ENCODE measurements at regions not wholly inside any gene's neighbourhood (a gene's known extent, or its start where the extent isn't known, plus 50 kb on each side); places are given as distances from the start of the nearest gene placed in this dataset.
"Not testable (repeated sequence)": the region's sequence is repeated elsewhere in the genome, so short reads cannot be mapped to it uniquely, and the experiment has no call there.

DNA sequence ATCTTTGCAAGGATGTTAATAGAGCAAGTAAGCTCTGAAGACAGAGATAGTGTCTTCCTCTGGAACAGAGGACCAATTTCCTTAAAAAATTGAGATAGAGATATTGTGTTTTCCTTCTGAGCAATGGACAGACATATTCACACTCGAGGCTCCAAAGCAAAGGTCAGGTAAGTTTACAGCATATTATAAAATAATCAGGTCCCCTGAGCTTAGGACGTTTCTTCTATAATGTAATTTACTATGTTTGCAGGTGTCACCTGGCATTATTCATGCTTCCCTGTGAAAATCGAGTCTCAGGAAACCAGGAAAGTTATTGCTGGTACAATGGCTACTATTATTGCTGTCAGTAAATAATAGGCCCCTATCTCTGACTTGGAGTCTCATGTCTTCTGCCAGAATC lies 1135.8 kb upstream of the ACVR2A start:
- DNase-seq (ENCODE audit: low spot score in 2 of 2, unreplicated experiment in 2 of 2), result no peak
- H3K9me3 Mint-ChIP-seq, result peaks cover 29% of the 10 kb centered on the region
- H3K27me3 Mint-ChIP-seq (ENCODE audit: low read depth), result no peaks in the 10 kb centered on the region
- peaks cover under 1% of the 10 kb centered on the region for H3K36me3 Mint-ChIP-seq
- no peak overlapping the region for H3K4me3 Mint-ChIP-seq
- H3K4me1 Mint-ChIP-seq, result no peaks in the 10 kb centered on the region
- TF ChIP-seq, protein P1, sequence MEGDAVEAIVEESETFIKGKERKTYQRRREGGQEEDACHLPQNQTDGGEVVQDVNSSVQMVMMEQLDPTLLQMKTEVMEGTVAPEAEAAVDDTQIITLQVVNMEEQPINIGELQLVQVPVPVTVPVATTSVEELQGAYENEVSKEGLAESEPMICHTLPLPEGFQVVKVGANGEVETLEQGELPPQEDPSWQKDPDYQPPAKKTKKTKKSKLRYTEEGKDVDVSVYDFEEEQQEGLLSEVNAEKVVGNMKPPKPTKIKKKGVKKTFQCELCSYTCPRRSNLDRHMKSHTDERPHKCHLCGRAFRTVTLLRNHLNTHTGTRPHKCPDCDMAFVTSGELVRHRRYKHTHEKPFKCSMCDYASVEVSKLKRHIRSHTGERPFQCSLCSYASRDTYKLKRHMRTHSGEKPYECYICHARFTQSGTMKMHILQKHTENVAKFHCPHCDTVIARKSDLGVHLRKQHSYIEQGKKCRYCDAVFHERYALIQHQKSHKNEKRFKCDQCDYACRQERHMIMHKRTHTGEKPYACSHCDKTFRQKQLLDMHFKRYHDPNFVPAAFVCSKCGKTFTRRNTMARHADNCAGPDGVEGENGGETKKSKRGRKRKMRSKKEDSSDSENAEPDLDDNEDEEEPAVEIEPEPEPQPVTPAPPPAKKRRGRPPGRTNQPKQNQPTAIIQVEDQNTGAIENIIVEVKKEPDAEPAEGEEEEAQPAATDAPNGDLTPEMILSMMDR (IDR thresholded peaks at IDR 0.05; ENCODE audit: unreplicated experiment), result no peak
- H3K27ac Mint-ChIP-seq, result no peak overlapping the region

- Mint-ChIP-seq H3K9me3 (peaks cover 64% of the 10 kb centered on the region), H3K27me3 (ENCODE audit: low read depth) (no peaks in the 10 kb centered on the region), H3K4me1 (no peaks in the 10 kb centered on the region), H3K4me3 (no peak overlapping the region), H3K27ac (no peak overlapping the region), H3K36me3 (peaks cover 6% of the 10 kb centered on the region)
- TF ChIP-seq, protein P1 (IDR thresholded peaks at IDR 0.05; ENCODE audit: unreplicated experiment), result no peak
- no peak for DNase-seq (ENCODE audit: low spot score in 2 of 2, unreplicated experiment in 2 of 2)
These were observed 1143.6 kb upstream of the ACVR2A start for GRCh38 chr2:146701183-146701582.

DNA sequence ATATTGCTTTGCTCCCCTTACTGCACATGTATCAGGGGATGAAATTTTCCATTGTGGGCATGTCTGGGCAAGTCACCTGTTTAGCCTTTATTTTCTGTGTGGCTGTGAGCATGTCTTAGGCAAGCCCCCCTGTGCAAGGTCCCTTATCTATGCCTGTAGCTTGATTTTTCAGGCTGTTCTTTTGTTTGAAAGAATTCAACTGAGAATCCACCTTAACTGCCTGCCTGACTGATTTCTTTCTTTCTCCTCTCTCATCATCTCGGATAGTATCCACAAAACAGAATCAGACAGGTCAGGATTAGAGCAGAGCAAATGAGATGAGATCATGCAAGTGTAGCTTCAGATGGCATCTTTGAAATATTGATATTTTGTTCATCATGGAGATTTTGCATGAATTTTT lies 1147.5 kb upstream of the ACVR2A start:
- H3K4me3 Mint-ChIP-seq, result no peak overlapping the region
- peaks cover 35% of the 10 kb centered on the region for H3K9me3 Mint-ChIP-seq
- H3K36me3 Mint-ChIP-seq, result peaks cover 1% of the 10 kb centered on the region
- TF ChIP-seq, protein P1 (IDR thresholded peaks at IDR 0.05; ENCODE audit: unreplicated experiment), result no peak
- no peaks in the 10 kb centered on the region for H3K27me3 Mint-ChIP-seq (ENCODE audit: low read depth)
- H3K4me1 Mint-ChIP-seq, result no peaks in the 10 kb centered on the region
- no peak for DNase-seq (ENCODE audit: low spot score in 2 of 2, unreplicated experiment in 2 of 2)
- H3K27ac Mint-ChIP-seq, result no peak overlapping the region

- not testable (repeated sequence) for DNase-seq (ENCODE audit: low spot score in 2 of 2, unreplicated experiment in 2 of 2); H3K4me1 Mint-ChIP-seq; H3K27ac Mint-ChIP-seq; H3K36me3 Mint-ChIP-seq; H3K27me3 Mint-ChIP-seq (ENCODE audit: low read depth); H3K4me3 Mint-ChIP-seq
- H3K9me3 Mint-ChIP-seq, result peaks cover 30% of the 10 kb centered on the region
These were observed 1148.0 kb upstream of the ACVR2A start for GRCh38 chr2:146696787-146697186.

- Mint-ChIP-seq H3K4me3 (no peak overlapping the region), H3K36me3 (no peaks in the 10 kb centered on the region), H3K9me3 (no peaks in the 10 kb centered on the region), H3K27ac (no peak overlapping the region), H3K4me1 (no peaks in the 10 kb centered on the region), H3K27me3 (ENCODE audit: low read depth) (no peaks in the 10 kb centered on the region)
- no peak for DNase-seq (ENCODE audit: low spot score in 2 of 2, unreplicated experiment in 2 of 2)
- TF ChIP-seq, protein P1 (IDR thresholded peaks at IDR 0.05; ENCODE audit: unreplicated experiment), result no peak
These were observed 1162.8 kb upstream of the ACVR2A start for GRCh38 chr2:146681991-146682390.

DNA sequence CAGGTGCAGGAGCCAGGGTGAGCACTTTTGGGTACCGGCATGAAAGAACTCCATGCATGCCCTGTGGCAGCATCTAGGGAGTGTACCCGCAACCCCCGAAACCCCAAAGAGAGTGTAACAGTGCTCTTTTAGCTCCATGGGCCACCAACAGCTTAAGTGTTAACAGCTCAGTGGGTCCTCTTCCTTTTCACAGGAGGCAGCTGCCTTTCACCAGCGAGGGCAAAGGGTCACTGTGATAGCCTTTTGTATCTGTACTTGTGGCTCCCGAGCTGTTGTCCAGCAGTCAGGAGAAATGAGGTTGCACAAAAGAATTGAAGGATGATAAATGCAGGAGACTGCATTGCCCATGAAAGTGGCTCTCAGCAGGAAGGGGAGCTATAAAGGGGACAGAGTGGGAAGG lies 1166.3 kb upstream of the ACVR2A start:
- no peaks in the 10 kb centered on the region for H3K27me3 Mint-ChIP-seq (ENCODE audit: low read depth)
- H3K4me3 Mint-ChIP-seq, result no peak overlapping the region
- no peak for DNase-seq (ENCODE audit: low spot score in 2 of 2, unreplicated experiment in 2 of 2)
- no peaks in the 10 kb centered on the region for H3K4me1 Mint-ChIP-seq
- TF ChIP-seq, protein P1 (IDR thresholded peaks at IDR 0.05; ENCODE audit: unreplicated experiment), result no peak
- H3K27ac Mint-ChIP-seq, result no peak overlapping the region
- H3K36me3 Mint-ChIP-seq, result no peaks in the 10 kb centered on the region
- H3K9me3 Mint-ChIP-seq, result no peaks in the 10 kb centered on the region

Data from mesothelial cell of epicardium (in vitro differentiated cells).